ENCODE measurements at regions not wholly inside any gene's neighbourhood (a gene's known extent, or its start where the extent isn't known, plus 50 kb on each side); places are given as distances from the start of the nearest gene placed in this dataset.

DNA sequence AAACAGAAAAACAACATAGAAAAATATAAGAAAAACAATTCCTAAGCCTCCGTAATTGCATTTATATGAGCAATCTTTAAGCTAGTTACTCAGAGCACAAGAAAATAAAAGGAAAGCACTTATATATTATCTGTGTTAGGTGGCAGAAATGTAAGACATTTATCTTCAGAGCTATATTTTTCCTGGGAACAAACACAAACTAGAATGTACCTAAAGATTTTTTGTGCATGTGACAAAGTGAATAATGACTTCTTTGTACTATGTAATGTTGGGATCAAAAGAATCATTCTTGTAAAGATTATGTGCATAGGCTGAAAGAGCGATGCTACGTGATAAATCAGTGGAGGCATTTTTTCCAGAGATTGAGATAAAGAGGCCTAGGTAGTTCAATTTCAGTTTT, 111.3 kb upstream of the GMNC start:
- Histone ChIP-seq H3K79me2 (ENCODE audit: insufficient read depth, low read length) (no peaks in the 10 kb centered on the region), H3K27ac (ENCODE audit: insufficient read length, low read depth, low read length) (no peak overlapping the region), H3K23ac (ENCODE audit: insufficient read length, low read depth, low read length) (no peak overlapping the region), H2BK5ac (ENCODE audit: insufficient read length, low read length) (no peak overlapping the region), H3K14ac (ENCODE audit: insufficient read depth, low read length) (no peak overlapping the region), H2BK20ac (ENCODE audit: low read depth, low read length, poor library complexity, severe bottlenecking) (no peak overlapping the region), H4K91ac (ENCODE audit: insufficient read length, low read depth, low read length) (no peak overlapping the region), H3K9me3 (ENCODE audit: control insufficient read depth, low read depth, low read length) (no peaks in the 10 kb centered on the region), H3K79me1 (ENCODE audit: insufficient read depth, low read depth, low read length, poor library complexity, severe bottlenecking) (no peaks in the 10 kb centered on the region), H3K56ac (ENCODE audit: insufficient read length, low read depth, low read length) (no peak overlapping the region), H3K18ac (ENCODE audit: insufficient read length, low read depth, low read length) (no peak overlapping the region), H2BK15ac (ENCODE audit: low read depth, low read length) (no peak overlapping the region), H2BK120ac (ENCODE audit: low read depth, low read length, poor library complexity, severe bottlenecking) (no peak overlapping the region), H2AFZ (ENCODE audit: low read length) (no peak overlapping the region), H3K27me3 (ENCODE audit: insufficient read depth, low read length) (no peaks in the 10 kb centered on the region), H2BK12ac (ENCODE audit: insufficient read length, low read depth, low read length) (no peak overlapping the region), H3K4me1 (ENCODE audit: insufficient read depth, low read length) (no peaks in the 10 kb centered on the region), H3T11ph (ENCODE audit: low read length) (no peak overlapping the region), H3K23me2 (ENCODE audit: insufficient read length, low read depth, low read length, poor library complexity, severe bottlenecking) (no peaks in the 10 kb centered on the region), H4K5ac (ENCODE audit: insufficient read length, low read depth, low read length) (no peak overlapping the region), H2AK5ac (ENCODE audit: insufficient read length, low read length) (no peak overlapping the region), H4K8ac (replicated peaks; ENCODE audit: insufficient read length, low read depth, low read length) (no peak overlapping the region), H3K4me2 (ENCODE audit: insufficient read depth, insufficient read length, low read length) (no peak overlapping the region), H4K20me1 (ENCODE audit: control insufficient read depth, insufficient read depth, insufficient read length) (no peaks in the 10 kb centered on the region), H3K9ac (ENCODE audit: extremely low read depth, insufficient read length, low read length) (no peak overlapping the region), H3K4ac (ENCODE audit: low read depth, low read length) (no peak overlapping the region)
- peaks cover 7% of the 10 kb centered on the region in 2 experiments for H3K4me1 Mint-ChIP-seq
- no CpG with 5 or more reads among the region's 3 CpGs for WGBS (ENCODE audit: extremely low coverage, insufficient read length, low lambda C conversion rate)
- no peaks in the 10 kb centered on the region for H3K27me3 Mint-ChIP-seq (ENCODE audit: low read depth)
- no peak overlapping the region for H3K27ac Mint-ChIP-seq
- no peak for TF ChIP-seq CTCF (conservative IDR thresholded peaks at IDR 0.05)
- no peaks in the 10 kb centered on the region for H3K36me3 Mint-ChIP-seq (ENCODE audit: insufficient read depth in 1 of 3, low read depth in 3 of 3)
- H3K9me3 Mint-ChIP-seq = no peaks in the 10 kb centered on the region
- H3K4me3 Mint-ChIP-seq = no peak overlapping the region
- DNase-seq = no peak

All from H9 (cell line).